DND-41 (cell line): ENCODE measurements at regions not wholly inside any gene's neighbourhood (a gene's known extent, or its start where the extent isn't known, plus 50 kb on each side); places are given as distances from the start of the nearest gene placed in this dataset.

Source experiments
- CTCF ChIP-seq: IDR thresholded peaks from 2 replicates; pipeline ENCODE4 v1.5.1; 2012; ENCODE audit warnings: borderline replicate concordance, low read length, moderate library complexity, mild to moderate bottlenecking; ENCODE audit not compliant: poor library complexity, severe bottlenecking; ENCODE audit errors: extremely low read depth
- EZH2 ChIP-seq: IDR thresholded peaks from 3 replicates; pipeline ENCODE4 v1.6.1; 2012; ENCODE audit warnings: borderline replicate concordance, low read depth, mild to moderate bottlenecking, moderate library complexity, low read length, inconsistent platforms; ENCODE audit not compliant: severe bottlenecking

- TF ChIP-seq CTCF (no peak), EZH2 (no peak)
Measured at GRCh38 chr7:155920068-155920461, 107.8 kb upstream of the SHH start.
